Neural progenitor cell (in vitro differentiated cells): ENCODE measurements at regions not wholly inside any gene's neighbourhood (a gene's known extent, or its start where the extent isn't known, plus 50 kb on each side); places are given as distances from the start of the nearest gene placed in this dataset.

ENCODE experiments used
- EZH2 ChIP-seq: fragments of 200-600 bp; sonication (generic); IDR thresholded peaks from 2 replicates; pipeline ENCODE4 v1.6.1; 2017; ENCODE audit warnings: antibody characterized with exemption, mild to moderate bottlenecking, moderate library complexity
- EZH2phosphoT487 ChIP-seq: fragments of 200-600 bp; sonication (generic); IDR thresholded peaks from 2 replicates; pipeline ENCODE4 v1.6.1; 2017; ENCODE audit warnings: antibody characterized with exemption
- TF ChIP-seq, protein P1 (sequence below): fragments of 200-600 bp; sonication (generic); IDR thresholded peaks from 2 replicates; pipeline ENCODE4 v1.5.1; 2017; ENCODE audit warnings: antibody characterized with exemption, mild to moderate bottlenecking

DNA sequence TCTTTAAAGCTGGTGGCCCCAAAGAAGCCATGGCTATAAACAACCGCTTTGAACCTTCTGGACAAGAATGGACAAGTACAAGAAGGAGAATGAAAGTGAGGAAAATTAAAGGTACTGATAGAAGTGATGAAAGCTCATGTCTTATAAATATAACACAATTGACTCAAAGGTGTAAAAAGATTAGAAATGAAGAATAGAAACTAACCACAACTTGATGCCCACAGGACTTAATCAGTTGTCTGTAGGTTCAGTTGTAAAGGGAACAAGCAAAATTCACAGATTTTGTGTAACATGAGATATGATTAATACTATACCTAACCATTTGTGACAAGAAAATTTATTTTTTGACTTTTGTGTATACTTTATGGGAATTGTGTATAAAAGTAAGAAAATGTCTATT is 135.7 kb downstream of the NUP35 start:
- TF ChIP-seq, protein P1, sequence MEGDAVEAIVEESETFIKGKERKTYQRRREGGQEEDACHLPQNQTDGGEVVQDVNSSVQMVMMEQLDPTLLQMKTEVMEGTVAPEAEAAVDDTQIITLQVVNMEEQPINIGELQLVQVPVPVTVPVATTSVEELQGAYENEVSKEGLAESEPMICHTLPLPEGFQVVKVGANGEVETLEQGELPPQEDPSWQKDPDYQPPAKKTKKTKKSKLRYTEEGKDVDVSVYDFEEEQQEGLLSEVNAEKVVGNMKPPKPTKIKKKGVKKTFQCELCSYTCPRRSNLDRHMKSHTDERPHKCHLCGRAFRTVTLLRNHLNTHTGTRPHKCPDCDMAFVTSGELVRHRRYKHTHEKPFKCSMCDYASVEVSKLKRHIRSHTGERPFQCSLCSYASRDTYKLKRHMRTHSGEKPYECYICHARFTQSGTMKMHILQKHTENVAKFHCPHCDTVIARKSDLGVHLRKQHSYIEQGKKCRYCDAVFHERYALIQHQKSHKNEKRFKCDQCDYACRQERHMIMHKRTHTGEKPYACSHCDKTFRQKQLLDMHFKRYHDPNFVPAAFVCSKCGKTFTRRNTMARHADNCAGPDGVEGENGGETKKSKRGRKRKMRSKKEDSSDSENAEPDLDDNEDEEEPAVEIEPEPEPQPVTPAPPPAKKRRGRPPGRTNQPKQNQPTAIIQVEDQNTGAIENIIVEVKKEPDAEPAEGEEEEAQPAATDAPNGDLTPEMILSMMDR, result no peak
- TF ChIP-seq EZH2 (no peak), EZH2phosphoT487 (no peak)
